AG20443 (cell line): ENCODE measurements at regions not wholly inside any gene's neighbourhood (a gene's known extent, or its start where the extent isn't known, plus 50 kb on each side); places are given as distances from the start of the nearest gene placed in this dataset.

ENCODE experiments used
- DNase-seq: peaks from one replicate; pipeline ENCODE4 v3.0.0; 2012; ENCODE audit warnings: low spot score, mixed read lengths

DNA sequence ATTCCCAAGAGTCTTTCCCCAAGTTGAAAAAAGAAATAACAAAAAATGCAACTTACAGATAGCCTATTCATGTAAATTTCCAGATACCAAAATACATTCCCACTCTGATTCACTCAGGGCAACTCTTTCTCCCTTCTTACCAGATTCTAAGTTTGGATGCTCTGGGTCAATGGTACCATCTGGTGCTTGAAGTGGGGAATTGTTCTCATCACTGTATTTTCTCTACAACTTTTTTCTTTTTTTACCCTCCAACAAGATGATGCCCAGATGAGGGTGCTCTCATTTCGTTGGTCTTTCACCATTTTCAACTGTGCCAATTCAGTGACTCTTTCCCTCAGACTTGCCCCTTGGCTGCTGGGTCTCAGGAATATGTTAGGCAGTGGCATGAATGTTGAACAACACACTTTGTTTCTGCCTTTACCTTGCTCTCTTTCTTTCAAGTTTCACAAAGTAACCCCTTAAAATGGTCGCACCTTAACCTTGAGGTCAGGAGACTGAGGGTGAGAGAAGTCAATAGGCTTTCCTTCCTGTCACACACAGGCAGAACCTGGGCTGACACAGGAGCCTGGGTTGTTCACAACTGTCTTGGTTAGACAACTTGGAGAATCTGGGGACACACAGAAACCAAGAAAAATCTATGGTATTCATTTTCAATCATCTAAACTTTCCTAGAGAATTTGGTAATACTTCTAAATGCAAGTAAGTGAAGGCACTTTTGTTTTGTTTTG is 330.7 kb upstream of the SLCO3A1 start:
- DNase-seq, result peak; percentile 45

DNA sequence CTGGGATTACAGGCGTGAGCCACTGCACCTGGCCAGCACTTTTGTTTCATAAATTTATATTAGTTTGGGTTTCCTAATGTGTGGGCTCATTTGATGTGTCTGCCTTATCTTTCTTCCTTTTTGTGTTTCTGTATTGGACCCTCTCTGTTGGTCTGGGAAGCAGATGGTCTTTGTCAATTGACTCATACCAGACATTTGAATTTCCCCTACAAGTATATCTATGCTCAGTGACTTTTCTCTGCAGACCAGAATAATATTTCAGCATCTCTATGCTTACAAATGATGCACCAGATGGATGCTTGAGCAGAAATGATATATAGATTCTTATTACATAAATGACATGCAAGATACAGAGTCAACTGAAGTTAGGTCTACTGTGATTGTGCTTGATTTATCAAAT is 329.9 kb upstream of the SLCO3A1 start:
- DNase-seq, result no peak

DNA sequence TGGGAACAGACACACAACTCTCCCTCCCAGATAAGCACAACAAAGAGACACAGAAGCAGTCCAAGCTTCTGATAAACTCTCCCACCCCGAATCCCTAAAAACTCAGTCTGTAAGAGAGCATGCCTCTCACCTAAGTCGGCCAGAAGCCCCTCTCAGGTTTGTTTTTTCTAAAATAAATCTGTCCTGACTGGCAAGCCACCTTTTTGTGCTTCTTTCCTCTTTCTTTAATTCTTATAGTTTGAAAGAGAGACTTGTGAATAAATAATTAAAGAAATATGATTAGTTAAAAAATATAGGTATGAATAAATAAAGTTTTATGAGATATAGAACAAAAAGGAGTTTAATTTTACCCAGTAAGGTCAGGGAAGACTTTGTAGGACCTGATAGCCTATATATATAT is 329.0 kb upstream of the SLCO3A1 start:
- DNase-seq, result no peak

DNA sequence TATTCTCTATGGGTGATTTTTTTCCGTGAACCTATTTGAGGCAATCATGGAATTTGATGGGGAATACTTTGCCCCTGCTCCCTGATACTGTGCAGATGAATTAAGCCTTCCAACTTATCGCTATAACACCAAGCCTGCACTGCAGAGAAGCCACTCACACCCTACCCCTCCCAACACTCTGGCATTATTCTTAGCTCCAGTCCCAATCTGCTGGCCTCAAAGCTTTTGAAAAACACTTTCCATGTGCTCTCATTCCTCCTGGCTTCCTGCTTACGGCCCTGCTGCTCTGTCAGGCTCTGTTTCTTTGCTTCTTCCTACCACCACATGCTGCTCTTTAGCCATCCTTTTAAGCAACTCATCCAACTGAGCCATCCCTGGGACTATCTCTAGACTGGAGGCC is 327.8 kb upstream of the SLCO3A1 start:
- no peak for DNase-seq

GRCh38 chr15:91526424-91526823 is 327.1 kb upstream of the SLCO3A1 start:
- no peak for DNase-seq

DNA sequence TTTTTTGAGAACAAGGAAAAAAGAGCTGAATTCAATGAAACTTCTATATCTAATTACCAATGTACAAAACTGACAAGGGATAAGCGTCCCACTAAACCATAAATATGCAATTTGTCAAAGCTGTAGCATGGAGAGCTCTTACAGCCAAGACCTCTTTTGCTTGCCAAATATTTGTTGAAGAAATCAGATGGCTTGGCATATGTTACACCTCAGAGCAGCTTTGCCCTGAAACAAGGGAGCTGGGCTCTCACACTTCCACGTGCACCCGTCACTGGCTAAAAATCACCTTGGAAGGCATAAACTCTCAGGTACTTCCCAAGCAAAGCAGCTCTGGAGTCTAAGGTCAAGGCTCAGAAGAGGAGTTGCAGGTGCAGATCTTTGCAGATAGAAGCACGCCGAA is 324.7 kb upstream of the SLCO3A1 start:
- DNase-seq, result no peak

DNA sequence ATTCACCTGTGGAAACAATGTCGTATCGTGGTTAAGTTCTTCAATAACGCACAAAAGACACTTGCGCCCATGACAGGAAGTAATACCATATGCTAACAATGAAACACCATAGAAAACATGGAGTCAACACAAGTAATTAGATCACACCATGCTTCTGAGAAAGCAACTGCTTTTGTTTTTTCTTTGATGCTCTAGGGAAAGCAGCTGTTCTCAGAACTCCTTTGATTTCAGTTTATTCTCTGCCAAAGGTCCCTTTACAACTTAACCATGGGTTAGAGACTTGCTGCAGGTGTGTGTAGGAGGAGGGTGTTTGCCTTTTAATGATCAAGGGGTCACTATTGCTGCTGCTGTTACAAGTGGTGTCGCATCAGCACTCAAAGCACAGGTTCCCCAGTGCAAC is 324.0 kb upstream of the SLCO3A1 start:
- no peak for DNase-seq

- DNase-seq, result no peak
Measured at GRCh38 chr15:91530279-91530678, 323.2 kb upstream of the SLCO3A1 start.

- DNase-seq, result no peak
Measured at GRCh38 chr15:91530956-91531582, 322.4 kb upstream of the SLCO3A1 start.

DNA sequence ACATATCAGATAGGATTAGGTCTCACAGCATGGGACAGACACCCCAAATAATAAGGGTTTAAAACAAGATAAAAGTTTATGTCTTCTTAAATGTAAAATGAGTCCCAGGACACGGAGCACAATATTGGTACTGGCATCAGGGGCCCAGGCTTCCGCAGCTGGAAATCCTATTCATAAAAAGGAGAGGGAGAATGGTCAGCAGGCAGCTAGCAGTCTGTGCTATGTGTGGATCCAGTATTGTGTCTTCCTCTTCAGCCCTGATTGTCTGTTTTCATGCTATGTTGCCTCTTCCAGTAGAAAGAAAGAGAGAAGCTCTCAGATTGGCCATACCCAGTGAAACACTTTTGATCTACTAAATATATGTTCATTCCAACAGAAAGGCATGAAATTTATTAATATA is 319.3 kb upstream of the SLCO3A1 start:
- no peak for DNase-seq

- no peak for DNase-seq
Measured at GRCh38 chr15:91534976-91535375, 318.5 kb upstream of the SLCO3A1 start.

DNA sequence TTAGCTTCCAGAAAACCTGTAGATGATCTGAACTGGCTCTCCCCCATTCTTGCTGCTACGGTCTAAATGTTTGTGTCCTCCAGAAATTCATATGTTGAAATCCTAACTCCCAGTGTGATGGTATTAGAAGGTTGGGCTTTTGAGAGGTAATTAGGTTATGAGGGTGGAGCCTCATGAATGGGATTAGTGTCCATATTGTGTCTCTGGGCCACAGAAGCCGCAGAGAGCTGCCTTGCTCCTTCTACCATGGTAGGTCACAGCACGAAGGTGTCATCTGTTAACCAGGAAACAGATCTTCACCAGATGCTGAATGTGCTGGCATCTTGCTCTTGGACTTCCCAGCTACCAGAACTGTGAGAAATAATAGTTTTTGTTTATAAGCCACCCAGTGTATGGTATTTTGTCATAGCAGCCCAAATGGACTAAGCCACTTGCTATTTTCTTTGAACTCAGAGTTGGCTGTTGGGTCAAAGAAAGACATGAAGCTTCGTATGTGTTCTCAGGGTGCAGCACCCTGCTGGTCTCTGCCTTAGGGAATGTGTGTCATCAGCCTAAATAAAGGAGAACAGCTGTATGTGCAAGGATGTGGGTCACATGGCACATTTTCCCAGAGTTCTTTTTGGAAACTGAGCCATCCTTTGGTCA is 317.5 kb upstream of the SLCO3A1 start:
- DNase-seq, result no peak

GRCh38 chr15:91537856-91538255 is 315.7 kb upstream of the SLCO3A1 start:
- DNase-seq, result no peak

GRCh38 chr15:91538782-91539181 is 314.7 kb upstream of the SLCO3A1 start:
- DNase-seq, result no peak

DNA sequence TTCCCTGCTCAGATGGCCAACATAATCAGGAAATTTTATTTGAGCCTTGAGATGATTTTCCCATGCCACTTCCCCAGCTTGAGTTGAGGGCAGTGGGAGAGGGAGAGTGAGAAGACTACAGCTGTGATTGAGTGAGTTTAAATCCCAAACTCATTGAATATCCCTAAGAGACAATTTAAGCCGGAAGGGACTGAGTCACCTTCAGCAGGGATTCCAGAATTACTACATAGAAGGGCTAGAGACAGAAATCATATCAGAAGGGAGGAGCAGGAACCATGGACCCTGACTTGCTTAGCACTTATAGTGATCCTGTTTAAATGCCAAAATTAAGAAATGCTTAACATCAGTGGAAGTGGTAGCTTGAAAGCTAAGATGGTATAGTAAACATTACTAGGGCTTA is 312.2 kb upstream of the SLCO3A1 start:
- DNase-seq, result peak; percentile 27

- DNase-seq, result no peak
Measured at GRCh38 chr15:91542226-91542625, 311.3 kb upstream of the SLCO3A1 start.

GRCh38 chr15:91547356-91547755 is 306.2 kb upstream of the SLCO3A1 start:
- DNase-seq, result no peak

DNA sequence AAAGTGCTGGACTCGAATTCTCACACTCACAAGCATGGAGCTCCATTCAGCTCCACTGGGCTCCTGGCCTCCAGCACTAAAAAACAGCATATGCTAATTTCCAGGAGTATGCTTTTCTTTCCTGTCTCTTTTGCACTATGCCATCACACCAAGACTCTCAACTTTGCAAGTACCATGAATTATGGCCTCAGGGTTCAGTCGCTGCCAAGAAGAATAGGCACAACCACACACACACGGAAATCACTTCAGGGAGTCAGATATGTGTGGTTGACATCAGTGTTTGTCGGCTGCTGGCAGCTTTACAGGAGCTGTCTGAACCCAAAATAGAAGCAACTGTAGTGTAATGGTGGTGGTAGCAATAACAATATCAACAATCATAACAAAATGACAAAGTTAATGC is 305.0 kb upstream of the SLCO3A1 start:
- peak; percentile 21 for DNase-seq

DNA sequence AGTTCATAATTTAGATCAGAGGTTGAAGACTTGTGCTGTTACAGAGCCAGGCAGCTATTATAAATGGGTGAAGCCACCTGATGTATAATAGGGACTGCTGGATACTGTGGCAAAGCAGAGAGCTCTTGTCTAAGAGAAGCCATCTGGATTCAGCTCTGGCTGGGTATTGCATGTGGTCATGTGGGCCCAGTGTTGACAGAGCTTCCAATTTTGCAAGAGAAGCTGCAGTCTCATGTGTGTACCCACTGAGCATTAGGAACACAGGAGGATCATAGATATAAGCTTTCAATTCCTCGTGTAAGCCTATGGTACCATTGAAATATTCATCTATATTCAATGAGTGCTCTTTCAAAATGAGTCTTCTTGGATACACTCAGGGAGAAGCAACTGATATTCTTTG is 303.9 kb upstream of the SLCO3A1 start:
- DNase-seq, result no peak

DNA sequence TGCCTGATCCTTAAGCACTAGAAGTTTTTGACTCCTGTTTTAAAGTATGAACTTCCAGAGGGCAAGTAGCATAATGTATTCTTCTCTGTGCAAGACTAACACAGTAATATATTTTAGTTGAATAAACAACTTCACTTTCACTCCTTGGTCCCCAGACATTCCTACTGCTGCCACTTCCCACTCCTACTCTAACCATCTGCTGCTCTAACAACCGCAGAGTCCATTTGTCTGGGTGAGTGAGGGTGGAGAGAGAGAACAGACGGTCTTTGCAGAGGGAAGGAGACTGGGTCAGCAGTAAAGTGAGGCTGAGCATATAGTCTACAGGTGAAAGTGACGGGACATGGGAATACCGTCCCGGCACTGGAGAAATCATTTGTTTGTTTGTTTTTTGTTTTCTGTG is 301.0 kb upstream of the SLCO3A1 start:
- no peak for DNase-seq

GRCh38 chr15:91553196-91553854 is 300.2 kb upstream of the SLCO3A1 start:
- no peak for DNase-seq

DNA sequence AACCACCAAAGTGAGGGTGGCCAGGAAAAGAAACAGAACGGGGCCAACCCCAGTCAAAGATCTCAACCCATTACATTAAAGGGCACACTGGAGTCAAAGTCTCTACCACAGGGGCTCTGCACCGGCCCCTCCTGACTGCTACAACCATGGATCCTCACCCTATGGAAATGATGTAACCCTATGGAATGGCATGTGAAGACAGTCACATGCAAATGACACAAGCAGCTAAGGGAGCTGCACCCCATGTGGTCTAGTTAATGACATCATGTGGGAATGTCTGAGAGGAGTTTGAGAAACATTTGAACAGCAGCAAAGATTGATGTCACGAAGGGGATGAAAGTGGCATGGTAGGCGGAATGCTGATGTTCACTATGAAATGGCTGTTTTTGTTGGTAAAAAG is 298.2 kb upstream of the SLCO3A1 start:
- no peak for DNase-seq

GRCh38 chr15:91556926-91557325 is 296.6 kb upstream of the SLCO3A1 start:
- no peak for DNase-seq
